Mononuclear cell (primary cell): ENCODE measurements at regions not wholly inside any gene's neighbourhood (a gene's known extent, or its start where the extent isn't known, plus 50 kb on each side); places are given as distances from the start of the nearest gene placed in this dataset.

Source experiments
- H3K27me3 ChIP-seq: 2 replicates; pipeline ENCODE4 v1.6.0; 2011; ENCODE audit warnings: low read length, control low read depth; ENCODE audit not compliant: insufficient read depth
- H3K4me1 ChIP-seq: 2 replicates; pipeline ENCODE4 v1.5.1; 2011; ENCODE audit warnings: mild to moderate bottlenecking, low read length, control low read depth; ENCODE audit not compliant: insufficient read depth
- H3K4me3 ChIP-seq: 2 replicates; pipeline ENCODE4 v1.5.1; 2011; ENCODE audit warnings: mild to moderate bottlenecking, low read length, moderate library complexity
- H3K9me3 ChIP-seq: 2 replicates; pipeline ENCODE4 v1.5.1; 2011; ENCODE audit warnings: low read depth, mild to moderate bottlenecking, control low read depth, low read length

- no peaks in the 10 kb centered on the region for H3K9me3 ChIP-seq
- no peaks in the 10 kb centered on the region for H3K4me1 ChIP-seq
- H3K4me3 ChIP-seq = no peak overlapping the region
- H3K27me3 ChIP-seq = no peaks in the 10 kb centered on the region
Observed at GRCh38 chr9:119086590-119086989, 282.6 kb downstream of the BRINP1 start.

- Histone ChIP-seq H3K27me3 (no peaks in the 10 kb centered on the region), H3K4me1 (no peaks in the 10 kb centered on the region), H3K9me3 (no peaks in the 10 kb centered on the region), H3K4me3 (no peak overlapping the region)
Observed at GRCh38 chr9:119088002-119088547, 281.2 kb downstream of the BRINP1 start.

GRCh38 chr9:119091074-119091473 is 278.2 kb downstream of the BRINP1 start:
- Histone ChIP-seq H3K4me1 (no peaks in the 10 kb centered on the region), H3K4me3 (no peak overlapping the region)

GRCh38 chr9:119092125-119092524 is 277.1 kb downstream of the BRINP1 start:
- no peaks in the 10 kb centered on the region for H3K9me3 ChIP-seq
- no peaks in the 10 kb centered on the region for H3K27me3 ChIP-seq
- H3K4me1 ChIP-seq = no peaks in the 10 kb centered on the region
- H3K4me3 ChIP-seq = no peak overlapping the region

More at GRCh38 chr9:119091074-119091473, 278.2 kb downstream of the BRINP1 start:
- Histone ChIP-seq H3K27me3 (no peaks in the 10 kb centered on the region), H3K9me3 (no peaks in the 10 kb centered on the region)

- Histone ChIP-seq H3K4me3 (no peak overlapping the region), H3K27me3 (no peaks in the 10 kb centered on the region), H3K4me1 (no peaks in the 10 kb centered on the region), H3K9me3 (no peaks in the 10 kb centered on the region)
Observed at GRCh38 chr9:119094086-119094485, 275.1 kb downstream of the BRINP1 start.

GRCh38 chr9:119095072-119095471 is 274.2 kb downstream of the BRINP1 start:
- Histone ChIP-seq H3K4me1 (no peaks in the 10 kb centered on the region), H3K4me3 (no peak overlapping the region), H3K27me3 (no peaks in the 10 kb centered on the region), H3K9me3 (no peaks in the 10 kb centered on the region)

- no peaks in the 10 kb centered on the region for H3K9me3 ChIP-seq
- H3K4me1 ChIP-seq = no peaks in the 10 kb centered on the region
- no peak overlapping the region for H3K4me3 ChIP-seq
- no peaks in the 10 kb centered on the region for H3K27me3 ChIP-seq
Observed at GRCh38 chr9:119101048-119101447, 268.2 kb downstream of the BRINP1 start.

- no peaks in the 10 kb centered on the region for H3K27me3 ChIP-seq
Observed at GRCh38 chr9:119114681-119115080, 254.6 kb downstream of the BRINP1 start.

More at GRCh38 chr9:119114681-119115080, 254.6 kb downstream of the BRINP1 start:
- no peaks in the 10 kb centered on the region for H3K9me3 ChIP-seq
- no peaks in the 10 kb centered on the region for H3K4me1 ChIP-seq
- H3K4me3 ChIP-seq = no peak overlapping the region
